H54 (cell line): ENCODE measurements at regions not wholly inside any gene's neighbourhood (a gene's known extent, or its start where the extent isn't known, plus 50 kb on each side); places are given as distances from the start of the nearest gene placed in this dataset.
A peak's percentile ranks its signal among the peaks of the same experiment; 100 is the strongest.

Source experiments
- DNase-seq: peaks from one replicate; pipeline ENCODE4 v3.0.0; 2011; ENCODE audit warnings: low spot score, mixed read lengths; ENCODE audit not compliant: insufficient read length
- FAIRE-seq: peaks from 3 replicates; lab custom pipeline; 2011; peaks lifted over from hg19 to GRCh38; lab: Jason Lieb, UNC
- POLR2A ChIP-seq: IDR thresholded peaks from 2 replicates; pipeline ENCODE4 v1.6.1; 2011; ENCODE audit warnings: low read depth, mild to moderate bottlenecking, low read length

- no peak for FAIRE-seq
- no peak for TF ChIP-seq POLR2A
- DNase-seq = no peak
Measured at GRCh38 chr6:152874846-152875568, 107.8 kb downstream of the FBXO5 start.

- FAIRE-seq (no peak), DNase-seq (no peak)
- no peak for TF ChIP-seq POLR2A
Measured at GRCh38 chr6:152879681-152880080, 103.2 kb downstream of the FBXO5 start.

GRCh38 chr6:152893187-152893586 is 89.7 kb downstream of the FBXO5 start:
- DNase-seq (no peak), FAIRE-seq (no peak)
- TF ChIP-seq POLR2A = no peak

GRCh38 chr6:152896923-152897322 is 85.9 kb downstream of the FBXO5 start:
- DNase-seq (no peak), FAIRE-seq (no peak)
- no peak for TF ChIP-seq POLR2A

GRCh38 chr6:152897807-152898399 is 84.9 kb downstream of the FBXO5 start:
- TF ChIP-seq POLR2A = no peak
- DNase-seq = peak; percentile 28
- peak; percentile 52 for FAIRE-seq

GRCh38 chr6:152904678-152905077 is 78.2 kb downstream of the FBXO5 start:
- no peak for TF ChIP-seq POLR2A
- no peak for FAIRE-seq
- DNase-seq = no peak

GRCh38 chr6:152905551-152906299 is 77.1 kb downstream of the FBXO5 start:
- no peak for TF ChIP-seq POLR2A
- FAIRE-seq (no peak), DNase-seq (no peak)

GRCh38 chr6:152909241-152909640 is 73.6 kb downstream of the FBXO5 start:
- DNase-seq = no peak
- FAIRE-seq = no peak
- TF ChIP-seq POLR2A = no peak

GRCh38 chr6:152916035-152916434 is 66.8 kb downstream of the FBXO5 start:
- DNase-seq = no peak
- FAIRE-seq = no peak
- no peak for TF ChIP-seq POLR2A

GRCh38 chr6:152918991-152919390 is 63.9 kb downstream of the FBXO5 start:
- no peak for TF ChIP-seq POLR2A
- DNase-seq (no peak), FAIRE-seq (no peak)

- no peak for TF ChIP-seq POLR2A
- DNase-seq = no peak
Measured at GRCh38 chr6:152920016-152920415, 62.8 kb downstream of the FBXO5 start.

More at GRCh38 chr6:152920016-152920415, 62.8 kb downstream of the FBXO5 start:
- FAIRE-seq = no peak
